ENCODE measurements at regions not wholly inside any gene's neighbourhood (a gene's known extent, or its start where the extent isn't known, plus 50 kb on each side); places are given as distances from the start of the nearest gene placed in this dataset.

DNA sequence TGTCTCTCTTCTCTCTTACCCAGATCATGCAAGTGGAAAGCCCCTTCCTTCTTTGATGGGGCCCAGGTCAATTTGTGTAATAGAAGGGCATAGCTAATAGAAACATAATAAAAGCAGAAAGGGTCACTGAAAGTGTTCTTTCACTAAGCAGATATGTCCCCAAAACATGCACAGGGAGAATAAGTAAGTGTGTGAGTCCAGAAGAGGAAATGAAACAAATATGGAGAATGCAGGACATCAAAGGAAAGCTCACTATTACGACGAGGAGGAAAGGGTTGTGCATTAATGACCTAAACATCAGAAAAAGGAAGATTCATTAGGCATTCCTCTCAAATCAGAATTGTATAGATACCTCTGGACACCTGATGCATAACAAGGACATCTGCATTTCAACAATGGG is 81.4 kb upstream of the SMYD2 start:
- TF ChIP-seq, protein P1, sequence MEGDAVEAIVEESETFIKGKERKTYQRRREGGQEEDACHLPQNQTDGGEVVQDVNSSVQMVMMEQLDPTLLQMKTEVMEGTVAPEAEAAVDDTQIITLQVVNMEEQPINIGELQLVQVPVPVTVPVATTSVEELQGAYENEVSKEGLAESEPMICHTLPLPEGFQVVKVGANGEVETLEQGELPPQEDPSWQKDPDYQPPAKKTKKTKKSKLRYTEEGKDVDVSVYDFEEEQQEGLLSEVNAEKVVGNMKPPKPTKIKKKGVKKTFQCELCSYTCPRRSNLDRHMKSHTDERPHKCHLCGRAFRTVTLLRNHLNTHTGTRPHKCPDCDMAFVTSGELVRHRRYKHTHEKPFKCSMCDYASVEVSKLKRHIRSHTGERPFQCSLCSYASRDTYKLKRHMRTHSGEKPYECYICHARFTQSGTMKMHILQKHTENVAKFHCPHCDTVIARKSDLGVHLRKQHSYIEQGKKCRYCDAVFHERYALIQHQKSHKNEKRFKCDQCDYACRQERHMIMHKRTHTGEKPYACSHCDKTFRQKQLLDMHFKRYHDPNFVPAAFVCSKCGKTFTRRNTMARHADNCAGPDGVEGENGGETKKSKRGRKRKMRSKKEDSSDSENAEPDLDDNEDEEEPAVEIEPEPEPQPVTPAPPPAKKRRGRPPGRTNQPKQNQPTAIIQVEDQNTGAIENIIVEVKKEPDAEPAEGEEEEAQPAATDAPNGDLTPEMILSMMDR (IDR thresholded peaks at IDR 0.05; ENCODE audit: low read length), result no peak
- no peak for TF ChIP-seq EZH2 (IDR thresholded peaks at IDR 0.05; ENCODE audit: borderline replicate concordance, low read length)

All from OCI-LY1 (cell line).